ENCODE measurements at regions not wholly inside any gene's neighbourhood (a gene's known extent, or its start where the extent isn't known, plus 50 kb on each side); places are given as distances from the start of the nearest gene placed in this dataset.

GRCh38 chr2:38446906-38447561, 70.0 kb upstream of the ATL2 start:
- DNase-seq, result no peak

GRCh38 chr2:38446418-38446817, 69.3 kb upstream of the ATL2 start:
- no peak for DNase-seq

GRCh38 chr2:38444247-38444646, 67.2 kb upstream of the ATL2 start:
- DNase-seq, result no peak

- no peak for DNase-seq
These were observed 65.8 kb upstream of the ATL2 start for GRCh38 chr2:38442643-38443541.

GRCh38 chr2:38441346-38441745, 64.3 kb upstream of the ATL2 start:
- DNase-seq, result no peak

- DNase-seq, result no peak
These were observed 63.6 kb upstream of the ATL2 start for GRCh38 chr2:38440655-38441054.

GRCh38 chr2:38439863-38440262, 62.8 kb upstream of the ATL2 start:
- DNase-seq, result no peak

- DNase-seq, result peak; percentile 34
These were observed 62.0 kb upstream of the ATL2 start for GRCh38 chr2:38438883-38439612.

- DNase-seq, result no peak
These were observed 61.2 kb upstream of the ATL2 start for GRCh38 chr2:38438133-38438882.

- DNase-seq, result no peak
These were observed 59.2 kb upstream of the ATL2 start for GRCh38 chr2:38436227-38436664.

- DNase-seq, result no peak
These were observed 58.7 kb upstream of the ATL2 start for GRCh38 chr2:38435775-38436174.

GRCh38 chr2:38434595-38434994, 57.5 kb upstream of the ATL2 start:
- no peak for DNase-seq

GRCh38 chr2:38433607-38433975, 56.5 kb upstream of the ATL2 start:
- no peak for DNase-seq

- no peak for DNase-seq
These were observed 55.9 kb upstream of the ATL2 start for GRCh38 chr2:38432820-38433606.

- no peak for DNase-seq
These were observed 53.6 kb upstream of the ATL2 start for GRCh38 chr2:38430597-38431207.

- no peak for DNase-seq
These were observed 53.1 kb upstream of the ATL2 start for GRCh38 chr2:38430196-38430595.

GRCh38 chr2:38427936-38428335, 50.9 kb upstream of the ATL2 start:
- DNase-seq, result no peak

- no peak for DNase-seq
These were observed 50.0 kb upstream of the ATL2 start for GRCh38 chr2:38427054-38427453.

Data from activated CD4-positive, alpha-beta T cell treated with anti-CD3 and anti-CD28 coated beads, Interleukin-2, Interleukin-6, amounts not matched to agents 100 ng/mL and 50 ng/mL, durations not matched to agents 16 hours and 8 hours (primary cell).